Osteoblast (primary cell): ENCODE measurements at regions not wholly inside any gene's neighbourhood (a gene's known extent, or its start where the extent isn't known, plus 50 kb on each side); places are given as distances from the start of the nearest gene placed in this dataset.

Experiments
- DNase-seq: peaks from one replicate; pipeline ENCODE4 v3.0.0; 2011; ENCODE audit warnings: low spot score, mixed read lengths; ENCODE audit not compliant: insufficient read length; ENCODE audit errors: missing footprints
- H2AFZ ChIP-seq: 2 replicates; pipeline ENCODE4 v1.6.0; 2011; ENCODE audit warnings: mild to moderate bottlenecking, low read length
- H3K27ac ChIP-seq: 2 replicates; pipeline ENCODE4 v1.5.1; 2011; ENCODE audit warnings: mild to moderate bottlenecking, low read depth, low read length, moderate library complexity
- H3K27me3 ChIP-seq: 2 replicates; pipeline ENCODE4 v1.6.0; 2012; ENCODE audit warnings: mild to moderate bottlenecking, control low read depth, inconsistent platforms, low read length, moderate library complexity; ENCODE audit not compliant: insufficient read depth
- H3K36me3 ChIP-seq: 2 replicates; pipeline ENCODE4 v1.5.1; 2011; ENCODE audit warnings: mild to moderate bottlenecking, low read length, control low read depth, moderate library complexity; ENCODE audit not compliant: insufficient read depth
- H3K4me1 ChIP-seq: 2 replicates; pipeline ENCODE4 v1.5.1; 2011; ENCODE audit warnings: mild to moderate bottlenecking, low read length, control low read depth, moderate library complexity; ENCODE audit not compliant: insufficient read depth
- H3K4me2 ChIP-seq: 2 replicates; pipeline ENCODE4 v1.6.0; 2011; ENCODE audit warnings: mild to moderate bottlenecking, low read length; ENCODE audit not compliant: insufficient read depth
- H3K4me3 ChIP-seq: fragments of 200-600 bp; sonication (generic); 3 replicates; pipeline ENCODE4 v1.5.1; 2012; ENCODE audit warnings: mild to moderate bottlenecking, low read length, inconsistent platforms; ENCODE audit not compliant: insufficient read depth
- H3K79me2 ChIP-seq: 2 replicates; pipeline ENCODE4 v1.6.0; 2012; ENCODE audit warnings: mild to moderate bottlenecking, low read length, control low read depth, inconsistent platforms; ENCODE audit not compliant: insufficient read depth
- H3K9me3 ChIP-seq: 2 replicates; pipeline ENCODE4 v1.5.1; 2011; ENCODE audit warnings: low read depth, low read length, control low read depth
- H4K20me1 ChIP-seq: 2 replicates; pipeline ENCODE4 v1.6.0; 2012; ENCODE audit warnings: mild to moderate bottlenecking, low read length, control low read depth; ENCODE audit not compliant: insufficient read depth
- CTCF ChIP-seq: IDR thresholded peaks from 2 replicates; pipeline ENCODE4 v1.5.1; 2011; ENCODE audit warnings: mild to moderate bottlenecking, low read depth, low read length, moderate library complexity; ENCODE audit errors: extremely low read depth

- no peaks in the 10 kb centered on the region for H4K20me1 ChIP-seq
- H3K27ac ChIP-seq, result no peak overlapping the region
- no peaks in the 10 kb centered on the region for H3K4me1 ChIP-seq
- no peak overlapping the region for H2AFZ ChIP-seq
- no peaks in the 10 kb centered on the region for H3K9me3 ChIP-seq
- H3K4me3 ChIP-seq, result no peak overlapping the region
- no peak for DNase-seq
- H3K27me3 ChIP-seq, result no peaks in the 10 kb centered on the region
- TF ChIP-seq CTCF, result no peak
- no peak overlapping the region for H3K4me2 ChIP-seq
- H3K79me2 ChIP-seq, result no peaks in the 10 kb centered on the region
- H3K36me3 ChIP-seq, result no peaks in the 10 kb centered on the region
These were observed 454.9 kb upstream of the CADM1 start for GRCh38 chr11:115959081-115959486.

GRCh38 chr11:115958089-115959000 lies 454.1 kb upstream of the CADM1 start:
- Histone ChIP-seq H3K27ac (no peak overlapping the region), H3K79me2 (no peaks in the 10 kb centered on the region), H4K20me1 (no peaks in the 10 kb centered on the region), H2AFZ (no peak overlapping the region), H3K4me3 (no peak overlapping the region), H3K4me1 (no peaks in the 10 kb centered on the region), H3K9me3 (no peaks in the 10 kb centered on the region), H3K36me3 (no peaks in the 10 kb centered on the region), H3K4me2 (no peak overlapping the region), H3K27me3 (no peaks in the 10 kb centered on the region)
- peak; percentile 87 for DNase-seq
- no peak for TF ChIP-seq CTCF

GRCh38 chr11:115955803-115956202 lies 451.6 kb upstream of the CADM1 start:
- no peak for TF ChIP-seq CTCF
- no peaks in the 10 kb centered on the region for H3K9me3 ChIP-seq
- no peaks in the 10 kb centered on the region for H3K4me1 ChIP-seq
- no peak overlapping the region for H2AFZ ChIP-seq
- no peak overlapping the region for H3K4me3 ChIP-seq
- H4K20me1 ChIP-seq, result no peaks in the 10 kb centered on the region
- DNase-seq, result no peak
- no peaks in the 10 kb centered on the region for H3K36me3 ChIP-seq
- no peaks in the 10 kb centered on the region for H3K27me3 ChIP-seq
- no peak overlapping the region for H3K27ac ChIP-seq
- no peaks in the 10 kb centered on the region for H3K79me2 ChIP-seq
- no peak overlapping the region for H3K4me2 ChIP-seq

- no peaks in the 10 kb centered on the region for H3K9me3 ChIP-seq
These were observed 446.4 kb upstream of the CADM1 start for GRCh38 chr11:115950660-115951059.

More at GRCh38 chr11:115950660-115951059, 446.4 kb upstream of the CADM1 start:
- no peaks in the 10 kb centered on the region for H3K79me2 ChIP-seq
- no peak overlapping the region for H2AFZ ChIP-seq
- H3K27me3 ChIP-seq, result no peaks in the 10 kb centered on the region
- no peaks in the 10 kb centered on the region for H3K36me3 ChIP-seq
- H3K4me2 ChIP-seq, result no peak overlapping the region
- no peak for TF ChIP-seq CTCF
- no peaks in the 10 kb centered on the region for H3K4me1 ChIP-seq
- H4K20me1 ChIP-seq, result no peaks in the 10 kb centered on the region
- no peak for DNase-seq
- no peak overlapping the region for H3K4me3 ChIP-seq
- H3K27ac ChIP-seq, result no peak overlapping the region
